ENCODE measurements at regions not wholly inside any gene's neighbourhood (a gene's known extent, or its start where the extent isn't known, plus 50 kb on each side); places are given as distances from the start of the nearest gene placed in this dataset.

- TF ChIP-seq, protein P1, sequence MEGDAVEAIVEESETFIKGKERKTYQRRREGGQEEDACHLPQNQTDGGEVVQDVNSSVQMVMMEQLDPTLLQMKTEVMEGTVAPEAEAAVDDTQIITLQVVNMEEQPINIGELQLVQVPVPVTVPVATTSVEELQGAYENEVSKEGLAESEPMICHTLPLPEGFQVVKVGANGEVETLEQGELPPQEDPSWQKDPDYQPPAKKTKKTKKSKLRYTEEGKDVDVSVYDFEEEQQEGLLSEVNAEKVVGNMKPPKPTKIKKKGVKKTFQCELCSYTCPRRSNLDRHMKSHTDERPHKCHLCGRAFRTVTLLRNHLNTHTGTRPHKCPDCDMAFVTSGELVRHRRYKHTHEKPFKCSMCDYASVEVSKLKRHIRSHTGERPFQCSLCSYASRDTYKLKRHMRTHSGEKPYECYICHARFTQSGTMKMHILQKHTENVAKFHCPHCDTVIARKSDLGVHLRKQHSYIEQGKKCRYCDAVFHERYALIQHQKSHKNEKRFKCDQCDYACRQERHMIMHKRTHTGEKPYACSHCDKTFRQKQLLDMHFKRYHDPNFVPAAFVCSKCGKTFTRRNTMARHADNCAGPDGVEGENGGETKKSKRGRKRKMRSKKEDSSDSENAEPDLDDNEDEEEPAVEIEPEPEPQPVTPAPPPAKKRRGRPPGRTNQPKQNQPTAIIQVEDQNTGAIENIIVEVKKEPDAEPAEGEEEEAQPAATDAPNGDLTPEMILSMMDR (IDR thresholded peaks at IDR 0.05), result no peak
- TF ChIP-seq POLR2A (IDR thresholded peaks at IDR 0.05) (no peak), POLR2AphosphoS5 (IDR thresholded peaks at IDR 0.05; ENCODE audit: insufficient read depth in 1 of 2, low read depth in 1 of 2) (no peak)
Measured at GRCh38 chr13:32838945-32839344, 177.3 kb upstream of the KL start.
